ENCODE measurements at regions not wholly inside any gene's neighbourhood (a gene's known extent, or its start where the extent isn't known, plus 50 kb on each side); places are given as distances from the start of the nearest gene placed in this dataset.

- DNase-seq (ENCODE audit: low spot score in 2 of 2): no peak
- Histone ChIP-seq H3K4me3 (no peak overlapping the region), H3K36me3 (replicated peaks) (no peaks in the 10 kb centered on the region), H3K27me3 (ENCODE audit: low read depth) (no peaks in the 10 kb centered on the region), H3K4me1 (no peaks in the 10 kb centered on the region), H3K9me3 (no peaks in the 10 kb centered on the region)
- in situ Hi-C loops (cut with MboI; ENCODE audit: low sequenced_read_pairs): no loop called here
These were observed 90.1 kb upstream of the RASEF start for GRCh38 chr9:83153030-83153429.

- in situ Hi-C loops (cut with MboI; ENCODE audit: low sequenced_read_pairs): no loop called here
- no peaks in the 10 kb centered on the region for H3K9me3 ChIP-seq
- H3K4me1 ChIP-seq: no peaks in the 10 kb centered on the region
- H3K4me3 ChIP-seq: no peak overlapping the region
- no peaks in the 10 kb centered on the region for H3K27me3 ChIP-seq (ENCODE audit: low read depth)
- no peak for DNase-seq (ENCODE audit: low spot score in 2 of 2)
- H3K36me3 ChIP-seq (replicated peaks): no peaks in the 10 kb centered on the region
These were observed 88.7 kb upstream of the RASEF start for GRCh38 chr9:83151627-83152137.

GRCh38 chr9:83147315-83148149 is 84.6 kb upstream of the RASEF start:
- Histone ChIP-seq H3K36me3 (replicated peaks) (no peaks in the 10 kb centered on the region), H3K4me1 (no peaks in the 10 kb centered on the region), H3K27me3 (ENCODE audit: low read depth) (no peaks in the 10 kb centered on the region), H3K4me3 (no peak overlapping the region), H3K9me3 (no peaks in the 10 kb centered on the region)
- in situ Hi-C loops (cut with MboI; ENCODE audit: low sequenced_read_pairs): no loop called here
- no peak for DNase-seq (ENCODE audit: low spot score in 2 of 2)

GRCh38 chr9:83146325-83146724 is 83.4 kb upstream of the RASEF start:
- DNase-seq (ENCODE audit: low spot score in 2 of 2): no peak
- in situ Hi-C loops (cut with MboI; ENCODE audit: low sequenced_read_pairs): no loop called here
- H3K36me3 ChIP-seq (replicated peaks): no peaks in the 10 kb centered on the region
- H3K27me3 ChIP-seq (ENCODE audit: low read depth): no peaks in the 10 kb centered on the region
- H3K9me3 ChIP-seq: no peaks in the 10 kb centered on the region
- H3K4me3 ChIP-seq: no peak overlapping the region
- no peaks in the 10 kb centered on the region for H3K4me1 ChIP-seq

- H3K4me3 ChIP-seq: no peak overlapping the region
- no peaks in the 10 kb centered on the region for H3K27me3 ChIP-seq (ENCODE audit: low read depth)
- no peak for DNase-seq (ENCODE audit: low spot score in 2 of 2)
- no peaks in the 10 kb centered on the region for H3K4me1 ChIP-seq
- no peaks in the 10 kb centered on the region for H3K36me3 ChIP-seq (replicated peaks)
- in situ Hi-C loops (cut with MboI; ENCODE audit: low sequenced_read_pairs): no loop called here
- H3K9me3 ChIP-seq: no peaks in the 10 kb centered on the region
These were observed 81.5 kb upstream of the RASEF start for GRCh38 chr9:83144492-83144891.

GRCh38 chr9:83142389-83142788 is 79.4 kb upstream of the RASEF start:
- Histone ChIP-seq H3K36me3 (replicated peaks) (no peaks in the 10 kb centered on the region), H3K9me3 (no peaks in the 10 kb centered on the region), H3K4me3 (no peak overlapping the region), H3K27me3 (ENCODE audit: low read depth) (no peaks in the 10 kb centered on the region), H3K4me1 (no peaks in the 10 kb centered on the region)
- DNase-seq (ENCODE audit: low spot score in 2 of 2): no peak
- in situ Hi-C loops (cut with MboI; ENCODE audit: low sequenced_read_pairs): no loop called here

GRCh38 chr9:83141887-83142286 is 78.9 kb upstream of the RASEF start:
- Histone ChIP-seq H3K36me3 (replicated peaks) (no peaks in the 10 kb centered on the region), H3K4me3 (no peak overlapping the region), H3K4me1 (no peaks in the 10 kb centered on the region), H3K9me3 (no peaks in the 10 kb centered on the region), H3K27me3 (ENCODE audit: low read depth) (no peaks in the 10 kb centered on the region)
- no peak for DNase-seq (ENCODE audit: low spot score in 2 of 2)
- in situ Hi-C loops (cut with MboI; ENCODE audit: low sequenced_read_pairs): no loop called here

- H3K4me1 ChIP-seq: no peaks in the 10 kb centered on the region
- H3K27me3 ChIP-seq (ENCODE audit: low read depth): no peaks in the 10 kb centered on the region
- DNase-seq (ENCODE audit: low spot score in 2 of 2): no peak
- no peaks in the 10 kb centered on the region for H3K36me3 ChIP-seq (replicated peaks)
- no peak overlapping the region for H3K4me3 ChIP-seq
- in situ Hi-C loops (cut with MboI; ENCODE audit: low sequenced_read_pairs): no loop called here
- no peaks in the 10 kb centered on the region for H3K9me3 ChIP-seq
These were observed 77.1 kb upstream of the RASEF start for GRCh38 chr9:83140061-83140460.

- Histone ChIP-seq H3K27me3 (ENCODE audit: low read depth) (no peaks in the 10 kb centered on the region), H3K36me3 (replicated peaks) (no peaks in the 10 kb centered on the region), H3K9me3 (no peaks in the 10 kb centered on the region), H3K4me3 (no peak overlapping the region), H3K4me1 (no peaks in the 10 kb centered on the region)
- in situ Hi-C loops (cut with MboI; ENCODE audit: low sequenced_read_pairs): no loop called here
- no peak for DNase-seq (ENCODE audit: low spot score in 2 of 2)
These were observed 75.6 kb upstream of the RASEF start for GRCh38 chr9:83138422-83139135.

- H3K36me3 ChIP-seq (replicated peaks): no peaks in the 10 kb centered on the region
- in situ Hi-C loops (cut with MboI; ENCODE audit: low sequenced_read_pairs): no loop called here
- H3K4me1 ChIP-seq: no peaks in the 10 kb centered on the region
- no peaks in the 10 kb centered on the region for H3K27me3 ChIP-seq (ENCODE audit: low read depth)
- H3K4me3 ChIP-seq: no peak overlapping the region
- DNase-seq (ENCODE audit: low spot score in 2 of 2): no peak
- no peaks in the 10 kb centered on the region for H3K9me3 ChIP-seq
These were observed 70.4 kb upstream of the RASEF start for GRCh38 chr9:83133316-83133715.

- Histone ChIP-seq H3K36me3 (replicated peaks) (no peaks in the 10 kb centered on the region), H3K27me3 (ENCODE audit: low read depth) (no peaks in the 10 kb centered on the region), H3K4me3 (no peak overlapping the region), H3K4me1 (no peaks in the 10 kb centered on the region), H3K9me3 (no peaks in the 10 kb centered on the region)
- in situ Hi-C loops (cut with MboI; ENCODE audit: low sequenced_read_pairs): no loop called here
- DNase-seq (ENCODE audit: low spot score in 2 of 2): no peak
These were observed 69.8 kb upstream of the RASEF start for GRCh38 chr9:83132768-83133167.

- in situ Hi-C loops (cut with MboI; ENCODE audit: low sequenced_read_pairs): no loop called here
- DNase-seq (ENCODE audit: low spot score in 2 of 2): no peak
These were observed 67.6 kb upstream of the RASEF start for GRCh38 chr9:83130541-83130940.

GRCh38 chr9:83125671-83126070 is 62.7 kb upstream of the RASEF start:
- Histone ChIP-seq H3K4me3 (no peak overlapping the region), H3K27me3 (ENCODE audit: low read depth) (no peaks in the 10 kb centered on the region), H3K9me3 (no peaks in the 10 kb centered on the region), H3K36me3 (replicated peaks) (no peaks in the 10 kb centered on the region), H3K4me1 (no peaks in the 10 kb centered on the region)
- in situ Hi-C loops (cut with MboI; ENCODE audit: low sequenced_read_pairs): no loop called here
- DNase-seq (ENCODE audit: low spot score in 2 of 2): no peak

More at GRCh38 chr9:83130541-83130940, 67.6 kb upstream of the RASEF start:
- no peaks in the 10 kb centered on the region for H3K36me3 ChIP-seq (replicated peaks)
- H3K9me3 ChIP-seq: no peaks in the 10 kb centered on the region
- no peak overlapping the region for H3K4me3 ChIP-seq
- H3K27me3 ChIP-seq (ENCODE audit: low read depth): no peaks in the 10 kb centered on the region
- no peaks in the 10 kb centered on the region for H3K4me1 ChIP-seq

GRCh38 chr9:83119873-83120272 is 56.9 kb upstream of the RASEF start:
- no peaks in the 10 kb centered on the region for H3K9me3 ChIP-seq
- DNase-seq (ENCODE audit: low spot score in 2 of 2): no peak
- no peaks in the 10 kb centered on the region for H3K27me3 ChIP-seq (ENCODE audit: low read depth)
- H3K4me3 ChIP-seq: no peak overlapping the region
- H3K4me1 ChIP-seq: no peaks in the 10 kb centered on the region
- no peaks in the 10 kb centered on the region for H3K36me3 ChIP-seq (replicated peaks)
- in situ Hi-C loops (cut with MboI; ENCODE audit: low sequenced_read_pairs): no loop called here
